22Rv1 (cell line): ENCODE measurements at regions not wholly inside any gene's neighbourhood (a gene's known extent, or its start where the extent isn't known, plus 50 kb on each side); places are given as distances from the start of the nearest gene placed in this dataset.
"Not testable (repeated sequence)": the region's sequence is repeated elsewhere in the genome, so short reads cannot be mapped to it uniquely, and the experiment has no call there.

ENCODE experiments used
- CTCF ChIP-seq: fragments of 450-650 bp; IDR thresholded peaks from 2 replicates; pipeline ENCODE4 v1.5.1; 2017; ENCODE audit warnings: mild to moderate bottlenecking
- ZFX ChIP-seq: fragments of 450-650 bp; IDR thresholded peaks from 2 replicates; pipeline ENCODE4 v1.6.1; 2017; ENCODE audit warnings: antibody characterized with exemption, borderline replicate concordance

- not testable (repeated sequence) for TF ChIP-seq CTCF, ZFX
Observed at GRCh38 chr11:87494936-87495335, 457.2 kb downstream of the TMEM135 start.
